Testis (tissue), 2 donors: ENCODE measurements at regions not wholly inside any gene's neighbourhood (a gene's known extent, or its start where the extent isn't known, plus 50 kb on each side); places are given as distances from the start of the nearest gene placed in this dataset.

Experiments
- CTCF ChIP-seq, 3 experiments: fragments of 450-650 bp in 2 of 3; fragments of 200-600 bp in 1 of 3; sonication (generic) in 1 of 3; IDR thresholded peaks; one replicate each; pipeline ENCODE4 v1.5.1; 2016 to 2019; ENCODE audit warnings: antibody characterized with exemption in 3 of 3, mild to moderate bottlenecking in 2 of 3, moderate library complexity in 1 of 3
- POLR2A ChIP-seq: fragments of 450-650 bp; IDR thresholded peaks from one replicate; pipeline ENCODE4 v1.6.1; 2017; ENCODE audit warnings: antibody characterized with exemption, mild to moderate bottlenecking, moderate library complexity

GRCh38 chr2:216575465-216575864 is 57.8 kb upstream of the IGFBP2 start:
- TF ChIP-seq POLR2A (no peak), CTCF (IDR thresholded peaks at IDR 0.05) (no peak)
